Right forelimb (tissue), 1 donor: ENCODE measurements at regions not wholly inside any gene's neighbourhood (a gene's known extent, or its start where the extent isn't known, plus 50 kb on each side); places are given as distances from the start of the nearest gene placed in this dataset.
A peak's percentile ranks its signal among the peaks of the same experiment; 100 is the strongest.

Source experiments
- DNase-seq: peaks from one replicate; pipeline ENCODE4 v3.0.0-alpha.2; 2018

GRCh38 chr5:145708169-145708568, 127.0 kb downstream of the PRELID2 start:
- no peak for DNase-seq

DNA sequence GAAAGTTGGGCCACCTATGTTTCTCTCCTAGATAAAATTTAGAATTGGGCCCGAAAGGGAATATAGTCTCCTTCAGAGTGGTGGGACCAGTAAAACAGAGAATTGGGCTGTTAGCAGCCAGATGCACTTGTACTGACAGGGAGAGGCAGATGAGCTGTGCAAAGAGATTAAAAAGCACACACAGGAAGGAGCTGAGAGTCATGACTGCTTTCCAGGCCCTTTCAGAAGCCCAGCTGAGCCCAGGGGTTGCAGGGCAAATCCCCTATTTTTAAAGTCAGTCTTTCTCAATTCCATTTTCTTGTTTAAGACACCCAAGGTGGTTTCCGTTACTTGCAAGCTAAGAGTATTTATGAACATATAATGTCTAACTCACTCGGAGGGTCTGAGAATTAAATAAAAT, 130.4 kb downstream of the PRELID2 start:
- no peak for DNase-seq

GRCh38 chr5:145703856-145704255, 131.3 kb downstream of the PRELID2 start:
- DNase-seq = no peak

GRCh38 chr5:145701404-145701803, 133.7 kb downstream of the PRELID2 start:
- DNase-seq = no peak

- no peak for DNase-seq
These were observed 135.3 kb downstream of the PRELID2 start for GRCh38 chr5:145699846-145700245.

DNA sequence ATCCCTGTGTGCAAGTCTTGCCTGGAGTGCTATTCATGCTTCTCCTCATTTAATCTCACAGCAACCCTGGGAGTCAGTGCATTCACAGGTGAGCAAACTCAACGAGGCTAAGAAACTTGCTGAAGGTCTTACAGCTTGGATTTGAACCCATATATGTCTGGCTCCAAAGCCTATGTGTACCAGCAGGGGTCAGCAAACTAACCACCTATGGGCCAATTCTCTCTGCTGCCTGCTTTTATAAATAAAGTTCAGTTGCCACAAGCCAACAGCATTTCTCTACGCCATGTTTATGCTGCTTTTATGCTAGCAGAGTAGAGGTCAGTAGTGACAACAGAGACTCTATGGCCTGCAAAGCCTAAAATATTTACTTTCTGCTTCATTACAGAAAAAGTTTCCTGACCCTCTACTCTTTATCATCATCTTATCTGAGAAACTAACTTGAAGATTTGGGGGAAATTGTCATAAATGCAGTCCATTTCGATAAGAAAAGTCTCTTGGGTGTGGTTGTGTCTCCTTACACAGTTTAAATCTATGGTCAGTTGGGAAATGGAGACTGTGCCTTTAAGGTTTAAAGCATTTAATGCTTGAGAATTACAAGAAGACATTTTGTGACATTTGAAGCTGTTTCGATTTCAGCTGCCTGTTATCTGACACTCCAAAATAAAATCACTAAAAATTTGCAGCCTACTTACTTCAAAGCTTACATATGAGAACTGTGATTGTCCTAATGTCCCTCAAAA, 137.7 kb downstream of the PRELID2 start:
- DNase-seq = no peak

DNA sequence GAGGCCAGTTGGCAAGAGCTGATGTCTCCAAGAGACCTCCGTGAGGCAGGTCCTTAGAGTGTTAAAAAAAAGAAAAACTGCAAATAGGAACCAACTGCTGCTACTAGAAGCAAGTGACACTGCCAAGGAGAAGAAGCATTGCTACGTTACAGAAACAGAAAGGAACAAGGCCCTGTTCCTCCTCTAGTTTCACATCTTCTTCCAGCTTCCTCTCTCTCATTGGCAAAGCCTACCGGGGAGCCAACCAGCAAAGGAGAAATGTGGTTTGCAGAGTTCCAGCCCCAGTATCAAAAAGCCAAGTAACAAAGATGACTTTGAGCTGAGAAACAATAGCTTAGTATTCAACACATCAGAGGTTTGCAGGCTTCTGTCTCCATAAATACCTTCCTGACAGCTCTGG, 145.9 kb downstream of the PRELID2 start:
- DNase-seq = no peak

- DNase-seq = no peak
These were observed 147.2 kb downstream of the PRELID2 start for GRCh38 chr5:145687943-145688342.

GRCh38 chr5:145685417-145685816, 149.7 kb downstream of the PRELID2 start:
- no peak for DNase-seq

DNA sequence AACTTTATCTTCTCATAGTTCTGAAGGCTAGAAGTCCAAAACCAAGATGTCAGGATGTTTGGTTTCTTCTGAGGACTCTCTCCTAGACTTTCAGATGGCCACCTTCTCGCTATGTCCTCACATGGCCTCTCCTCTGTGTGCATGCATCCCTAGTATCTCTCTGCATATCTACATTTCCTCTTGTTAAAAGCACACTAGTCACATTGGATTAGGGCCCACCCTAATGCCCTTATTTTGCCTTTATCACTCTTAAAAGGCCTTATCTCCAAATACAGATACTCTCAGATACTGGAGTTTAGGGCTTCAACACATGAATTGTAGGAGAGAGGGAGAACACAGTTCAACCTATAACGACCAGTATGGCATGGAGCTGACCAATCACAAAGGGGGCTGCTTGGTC, 151.7 kb downstream of the PRELID2 start:
- DNase-seq = no peak

GRCh38 chr5:145682197-145682899, 152.8 kb downstream of the PRELID2 start:
- peak; percentile 44 for DNase-seq

- DNase-seq = no peak
These were observed 153.5 kb downstream of the PRELID2 start for GRCh38 chr5:145681686-145682085.

- no peak for DNase-seq
These were observed 153.9 kb downstream of the PRELID2 start for GRCh38 chr5:145681216-145681615.

GRCh38 chr5:145680767-145681166, 154.4 kb downstream of the PRELID2 start:
- peak; percentile 56 for DNase-seq

GRCh38 chr5:145680169-145680568, 155.0 kb downstream of the PRELID2 start:
- DNase-seq = no peak

GRCh38 chr5:145678255-145678654, 156.9 kb downstream of the PRELID2 start:
- DNase-seq = no peak

- no peak for DNase-seq
These were observed 161.4 kb downstream of the PRELID2 start for GRCh38 chr5:145673786-145674185.

DNA sequence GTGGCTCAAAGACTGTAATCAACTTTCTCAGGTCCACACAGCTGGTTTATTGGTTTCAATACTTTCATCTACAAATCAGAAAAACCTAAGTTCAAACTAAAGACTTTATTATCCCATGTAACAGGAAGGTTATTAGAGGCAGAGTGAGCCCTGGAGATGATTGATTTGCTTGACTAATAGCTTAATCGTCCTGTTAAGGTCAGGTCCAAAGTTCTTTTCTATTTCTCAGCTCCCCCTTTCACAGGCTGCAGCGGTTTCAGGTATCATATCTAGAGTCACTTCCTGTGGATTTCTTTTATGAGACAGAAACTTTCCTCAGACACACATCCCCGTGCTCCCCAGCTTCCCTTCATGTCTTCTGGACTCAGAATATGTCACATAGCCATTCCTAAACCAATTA, 166.4 kb downstream of the PRELID2 start:
- DNase-seq = no peak

DNA sequence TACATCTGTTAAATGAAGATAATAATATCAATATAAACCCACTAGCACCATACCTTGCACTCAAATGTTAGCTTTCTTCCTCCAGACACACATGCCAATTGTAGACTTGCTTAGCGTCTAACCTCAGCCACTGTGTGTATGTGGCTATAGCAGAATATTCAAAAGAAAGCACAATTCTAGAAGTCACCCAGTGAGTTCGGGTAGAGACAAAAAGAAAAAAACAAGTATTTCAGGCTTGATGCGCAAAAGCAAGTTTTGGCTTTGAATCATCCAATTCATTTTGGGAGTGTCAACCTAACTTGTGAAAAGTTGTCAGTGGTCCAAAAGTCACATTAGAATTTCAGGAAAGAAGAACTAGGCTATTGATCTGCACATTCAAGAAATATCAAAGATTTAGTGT, 167.4 kb downstream of the PRELID2 start:
- no peak for DNase-seq

- no peak for DNase-seq
These were observed 168.6 kb downstream of the PRELID2 start for GRCh38 chr5:145666591-145666990.

GRCh38 chr5:145661737-145662485, 173.2 kb downstream of the PRELID2 start:
- DNase-seq = no peak

DNA sequence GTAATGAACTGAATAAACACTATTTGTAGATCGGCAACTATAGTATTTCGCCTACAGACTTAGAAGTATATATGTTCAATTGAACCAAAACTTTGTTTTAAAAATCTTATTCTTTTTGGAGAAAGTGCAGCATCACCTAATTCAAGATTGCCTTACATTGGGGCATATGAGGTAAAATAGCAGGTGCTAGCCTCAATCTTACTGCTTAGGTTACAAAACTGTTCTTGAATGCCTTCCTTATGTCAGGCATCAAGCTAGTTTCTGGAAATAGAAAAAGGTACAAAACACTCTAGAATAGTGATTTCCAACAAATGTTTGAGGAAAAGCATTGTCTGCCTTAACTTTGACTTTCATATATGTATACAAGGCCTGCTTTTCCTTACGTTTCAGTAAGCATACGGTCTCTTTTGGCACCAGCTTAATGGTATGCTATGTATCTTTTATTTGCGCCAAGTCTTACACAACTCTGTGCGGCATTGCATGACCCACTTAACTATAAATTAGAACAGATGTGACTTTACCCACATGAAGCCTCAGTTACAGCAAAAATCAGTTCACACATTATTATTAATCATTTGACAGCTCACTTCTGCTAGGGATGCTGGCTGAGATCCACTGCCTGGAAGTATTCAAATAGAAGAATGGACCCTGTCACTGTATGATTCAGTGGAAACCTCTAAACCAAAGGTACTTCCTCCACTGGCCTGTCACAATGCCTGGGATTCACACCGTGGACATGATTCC, 174.1 kb downstream of the PRELID2 start:
- DNase-seq = no peak

DNA sequence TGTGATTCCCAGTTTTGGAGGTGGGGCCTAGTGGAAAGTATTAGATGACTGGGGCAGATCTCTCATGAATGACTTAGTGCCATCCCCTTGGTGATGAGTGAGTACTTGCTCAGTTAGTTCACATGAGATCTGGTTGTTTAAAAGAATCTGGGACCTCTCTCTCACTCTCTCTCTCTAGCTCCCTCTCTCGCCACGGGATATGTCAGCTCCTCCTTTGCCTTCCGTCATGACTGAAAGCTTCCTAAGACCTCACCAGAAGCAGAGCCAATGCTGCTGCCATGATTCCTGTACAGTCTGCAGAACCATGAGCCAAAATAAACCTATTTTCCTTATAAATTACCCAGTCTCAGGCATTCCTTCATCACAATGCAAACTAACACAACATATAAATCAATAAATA, 176.7 kb downstream of the PRELID2 start:
- no peak for DNase-seq
